Sigmoid colon (tissue), 4 donors: ENCODE measurements at regions not wholly inside any gene's neighbourhood (a gene's known extent, or its start where the extent isn't known, plus 50 kb on each side); places are given as distances from the start of the nearest gene placed in this dataset.

Experiments used
- POLR2A ChIP-seq, 2 donors: fragments of 450-650 bp; IDR thresholded peaks; one replicate each; pipeline ENCODE4 v1.6.1; 2016; ENCODE audit warnings: antibody characterized with exemption in 2 of 2, mild to moderate bottlenecking in 2 of 2, moderate library complexity in 2 of 2
- POLR2AphosphoS5 ChIP-seq, 4 donors: sonication (generic); formaldehyde crosslinking; IDR thresholded peaks; one replicate each; pipeline ENCODE4 v1.6.1; 2017; ENCODE audit warnings: antibody characterized with exemption in 4 of 4
- TF ChIP-seq, protein P1 (sequence below), 4 experiments: fragments of 450-650 bp in 3 of 4; fragments of 200-600 bp in 1 of 4; IDR thresholded peaks; one replicate each; pipeline ENCODE4 v1.5.1; 2016 to 2019; ENCODE audit warnings: antibody characterized with exemption in 4 of 4, mild to moderate bottlenecking in 3 of 4, moderate library complexity in 2 of 4

DNA sequence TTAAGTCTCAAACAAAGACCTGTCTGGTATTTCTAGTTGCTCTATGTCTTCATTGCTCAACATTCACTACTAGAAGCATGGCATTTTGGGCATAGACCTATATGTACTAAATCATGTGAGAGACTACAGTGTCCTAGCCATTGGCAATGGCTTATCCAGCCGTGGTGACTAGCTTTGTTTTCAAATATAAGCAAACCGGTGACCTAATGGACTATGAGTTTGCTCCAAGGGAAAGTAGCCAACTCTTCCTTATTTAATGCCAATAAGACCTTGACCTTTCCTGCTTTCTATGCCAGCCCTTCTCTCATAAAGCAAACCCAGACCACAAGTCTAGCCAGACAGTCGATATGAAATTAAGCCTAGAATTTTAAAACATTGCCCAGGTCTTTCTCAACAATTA lies 113.7 kb upstream of the CREB1 start:
- TF ChIP-seq, protein P1, sequence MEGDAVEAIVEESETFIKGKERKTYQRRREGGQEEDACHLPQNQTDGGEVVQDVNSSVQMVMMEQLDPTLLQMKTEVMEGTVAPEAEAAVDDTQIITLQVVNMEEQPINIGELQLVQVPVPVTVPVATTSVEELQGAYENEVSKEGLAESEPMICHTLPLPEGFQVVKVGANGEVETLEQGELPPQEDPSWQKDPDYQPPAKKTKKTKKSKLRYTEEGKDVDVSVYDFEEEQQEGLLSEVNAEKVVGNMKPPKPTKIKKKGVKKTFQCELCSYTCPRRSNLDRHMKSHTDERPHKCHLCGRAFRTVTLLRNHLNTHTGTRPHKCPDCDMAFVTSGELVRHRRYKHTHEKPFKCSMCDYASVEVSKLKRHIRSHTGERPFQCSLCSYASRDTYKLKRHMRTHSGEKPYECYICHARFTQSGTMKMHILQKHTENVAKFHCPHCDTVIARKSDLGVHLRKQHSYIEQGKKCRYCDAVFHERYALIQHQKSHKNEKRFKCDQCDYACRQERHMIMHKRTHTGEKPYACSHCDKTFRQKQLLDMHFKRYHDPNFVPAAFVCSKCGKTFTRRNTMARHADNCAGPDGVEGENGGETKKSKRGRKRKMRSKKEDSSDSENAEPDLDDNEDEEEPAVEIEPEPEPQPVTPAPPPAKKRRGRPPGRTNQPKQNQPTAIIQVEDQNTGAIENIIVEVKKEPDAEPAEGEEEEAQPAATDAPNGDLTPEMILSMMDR (IDR thresholded peaks at IDR 0.05) = no peak
- TF ChIP-seq POLR2A (IDR thresholded peaks at IDR 0.05) (no peak), POLR2AphosphoS5 (IDR thresholded peaks at IDR 0.05) (no peak)
